GM19025 (cell line): ENCODE measurements at regions not wholly inside any gene's neighbourhood (a gene's known extent, or its start where the extent isn't known, plus 50 kb on each side); places are given as distances from the start of the nearest gene placed in this dataset.
"Not testable (repeated sequence)": the region's sequence is repeated elsewhere in the genome, so short reads cannot be mapped to it uniquely, and the experiment has no call there.

ENCODE experiments used
- ATAC-seq: cut with Tn5 transposase; IDR thresholded peaks from one replicate; pipeline ENCODE4 v1.9.1; 2021; ENCODE audit warnings: mild to moderate bottlenecking, low read depth, moderate library complexity; ENCODE audit not compliant: unreplicated experiment

GRCh38 chr3:176879710-176880109 is 317.6 kb downstream of the TBL1XR1 start:
- ATAC-seq: no peak

GRCh38 chr3:176873261-176873660 is 324.0 kb downstream of the TBL1XR1 start:
- no peak for ATAC-seq

- peak; percentile 89 for ATAC-seq
Observed at GRCh38 chr3:176872771-176873209, 324.5 kb downstream of the TBL1XR1 start.

- ATAC-seq: no peak
Observed at GRCh38 chr3:176870451-176870850, 326.8 kb downstream of the TBL1XR1 start.

GRCh38 chr3:176867681-176868663 is 329.3 kb downstream of the TBL1XR1 start:
- peak; percentile 38 for ATAC-seq

GRCh38 chr3:176861137-176861536 is 336.1 kb downstream of the TBL1XR1 start:
- ATAC-seq: no peak

- ATAC-seq: no peak
Observed at GRCh38 chr3:176856721-176857120, 340.6 kb downstream of the TBL1XR1 start.

GRCh38 chr3:176855901-176856486 is 341.3 kb downstream of the TBL1XR1 start:
- no peak for ATAC-seq

- no peak for ATAC-seq
Observed at GRCh38 chr3:176855213-176855612, 342.1 kb downstream of the TBL1XR1 start.

- no peak for ATAC-seq
Observed at GRCh38 chr3:176850498-176850897, 346.8 kb downstream of the TBL1XR1 start.

- ATAC-seq: no peak
Observed at GRCh38 chr3:176848431-176849214, 348.7 kb downstream of the TBL1XR1 start.

GRCh38 chr3:176842914-176843313 is 354.4 kb downstream of the TBL1XR1 start:
- ATAC-seq: no peak

- no peak for ATAC-seq
Observed at GRCh38 chr3:176840641-176841286, 356.5 kb downstream of the TBL1XR1 start.

GRCh38 chr3:176839901-176840300 is 357.4 kb downstream of the TBL1XR1 start:
- ATAC-seq: no peak

GRCh38 chr3:176839466-176839865 is 357.8 kb downstream of the TBL1XR1 start:
- ATAC-seq: no peak

- ATAC-seq: not testable (repeated sequence)
Observed at GRCh38 chr3:176827244-176827643, 370.0 kb downstream of the TBL1XR1 start.

- no peak for ATAC-seq
Observed at GRCh38 chr3:176824811-176825210, 372.5 kb downstream of the TBL1XR1 start.

- ATAC-seq: no peak
Observed at GRCh38 chr3:176820764-176821163, 376.5 kb downstream of the TBL1XR1 start.

- ATAC-seq: no peak
Observed at GRCh38 chr3:176816937-176817336, 380.3 kb downstream of the TBL1XR1 start.

- ATAC-seq: peak; percentile 86
Observed at GRCh38 chr3:176814285-176814684, 383.0 kb downstream of the TBL1XR1 start.
